Stomach (tissue), 8 donors: ENCODE measurements at regions not wholly inside any gene's neighbourhood (a gene's known extent, or its start where the extent isn't known, plus 50 kb on each side); places are given as distances from the start of the nearest gene placed in this dataset.
"Not testable (repeated sequence)": the region's sequence is repeated elsewhere in the genome, so short reads cannot be mapped to it uniquely, and the experiment has no call there.

Source experiments
- DNase-seq, 2 donors: peaks; one replicate each; pipeline versions ENCODE4 v3.0.0 to v3.0.0-alpha.2; 2013 to 2019
- H3K27ac ChIP-seq, 5 donors: fragments of 200-600 bp in 4 of 5; sonication (generic) in 4 of 5; one replicate each; pipeline ENCODE4 v1.5.1; 2013 to 2019; ENCODE audit warnings: mild to moderate bottlenecking in 1 of 5, moderate library complexity in 1 of 5
- H3K27me3 ChIP-seq, 3 donors: fragments of 200-600 bp; sonication (generic); one replicate each; pipeline ENCODE4 v1.5.1; 2017 to 2019; ENCODE audit warnings: mixed run types in 1 of 3
- H3K36me3 ChIP-seq, 4 donors: fragments of 200-600 bp; sonication (generic); 1 replicate in 3 of 4; 2 replicates in 1 of 4; pipeline ENCODE4 v1.5.1; 2016 to 2019
- H3K4me1 ChIP-seq, 4 donors: fragments of 200-600 bp; sonication (generic); one replicate each; pipeline ENCODE4 v1.5.1; 2016 to 2019
- H3K4me3 ChIP-seq, 4 donors: fragments of 200-600 bp; sonication (generic) in 3 of 4; one replicate each; pipeline ENCODE4 v1.5.1; 2016 to 2019; ENCODE audit warnings: mild to moderate bottlenecking in 1 of 4
- H3K9me3 ChIP-seq, 4 donors: fragments of 200-600 bp; sonication (generic); one replicate each; pipeline ENCODE4 v1.5.1; 2016 to 2019
- CTCF ChIP-seq, 7 experiments: fragments of 450-650 bp in 4 of 7; fragments of 200-600 bp in 3 of 7; sonication (generic) in 3 of 7; IDR thresholded peaks; one replicate each; pipeline ENCODE4 v1.5.1; 2016 to 2019; ENCODE audit warnings: antibody characterized with exemption in 7 of 7, control low read depth in 2 of 7, mild to moderate bottlenecking in 1 of 7
- EP300 ChIP-seq: sonication (generic); formaldehyde crosslinking; IDR thresholded peaks from one replicate; pipeline ENCODE4 v1.6.1; 2017; ENCODE audit warnings: antibody characterized with exemption
- POLR2A ChIP-seq, 4 donors: fragments of 450-650 bp; IDR thresholded peaks; one replicate each; pipeline ENCODE4 v1.6.1; 2016; ENCODE audit warnings: antibody characterized with exemption in 4 of 4, control low read depth in 2 of 4, mild to moderate bottlenecking in 1 of 4, moderate library complexity in 1 of 4
- POLR2AphosphoS5 ChIP-seq, 3 donors: sonication (generic); formaldehyde crosslinking; IDR thresholded peaks; one replicate each; pipeline ENCODE4 v1.6.1; 2016; ENCODE audit warnings: antibody characterized with exemption in 3 of 3
- WGBS, 5 donors: extraction: QIAGEN DNeasy Blood & Tissue Kit in 3 of 5; methylation state at CpG; one replicate each; pipeline versions ENCODE4 v1.1.5 to v1.1.7; 2013 to 2018; 5-methylcytosine and 5-hydroxymethylcytosine counted together
- intact Hi-C: fragments of 100-400 bp; cut with DNase I; formaldehyde crosslinking; loops from one replicate; pipeline ENCODE4 v1.15.1; 2023; ENCODE audit warnings: low total_unique reads
- donor health status: healthy with polysubstance abuse.
- donor health status: Bipolar disorder and iron deficiency.
- donor health status: healthy.

- Histone ChIP-seq H3K9me3 (peaks cover 0 to 14% (median 6%) of the 10 kb centered on the region in 4 donors), H3K4me3 (no peak overlapping the region), H3K36me3 (no peaks in the 10 kb centered on the region), H3K4me1 (no peaks in the 10 kb centered on the region), H3K27me3 (no peaks in the 10 kb centered on the region), H3K27ac (no peak overlapping the region)
- DNase-seq = peak in 1 of 2 donors; percentile 26
- TF ChIP-seq EP300 (no peak), POLR2A (IDR thresholded peaks at IDR 0.05) (no peak), POLR2AphosphoS5 (IDR thresholded peaks at IDR 0.05) (no peak), CTCF (IDR thresholded peaks at IDR 0.05) (no peak)
- intact Hi-C loops = no loop called here
- 69 to 80% (median 76%) methylated on average over 9 of the region's 9 CpGs for WGBS, 5 donors
These were observed 196.2 kb downstream of the SLCO4C1 start for GRCh38 chr5:102099766-102100331.

- H3K4me3 ChIP-seq, H3K4me1 ChIP-seq, H3K27ac ChIP-seq, intact Hi-C loops, DNase-seq, H3K36me3 ChIP-seq, H3K27me3 ChIP-seq: not testable (repeated sequence)
- peaks cover 0 to 14% (median 6%) of the 10 kb centered on the region in 4 donors for H3K9me3 ChIP-seq
- WGBS, 5 donors = 84 to 91% (median 88%) methylated on average over 6 of the region's 6 CpGs
These were observed 197.0 kb downstream of the SLCO4C1 start for GRCh38 chr5:102099083-102099482.

GRCh38 chr5:102098606-102099005 lies 197.5 kb downstream of the SLCO4C1 start:
- WGBS, 5 donors = 43 to 52% (median 47%) methylated on average over 3 of the region's 3 CpGs
- H3K4me1 ChIP-seq, H3K4me3 ChIP-seq, DNase-seq, H3K27me3 ChIP-seq, intact Hi-C loops, H3K36me3 ChIP-seq, H3K27ac ChIP-seq: not testable (repeated sequence)
- H3K9me3 ChIP-seq = peaks cover 0 to 14% (median 6%) of the 10 kb centered on the region in 4 donors

- H3K36me3 ChIP-seq = no peaks in the 10 kb centered on the region
- H3K4me3 ChIP-seq = no peak overlapping the region
- intact Hi-C loops = no loop called here
- no peaks in the 10 kb centered on the region for H3K4me1 ChIP-seq
- DNase-seq = peak in 1 of 2 donors; percentile 77
- TF ChIP-seq POLR2AphosphoS5 (IDR thresholded peaks at IDR 0.05) (no peak), CTCF (IDR thresholded peaks at IDR 0.05) (peak in 2 of 7 experiments; percentile 8 to 35)
- H3K27me3 ChIP-seq = no peaks in the 10 kb centered on the region
- H3K9me3 ChIP-seq = no peaks in the 10 kb centered on the region
- H3K27ac ChIP-seq = no peak overlapping the region
These were observed 205.3 kb downstream of the SLCO4C1 start for GRCh38 chr5:102090770-102091169.

- intact Hi-C loops = no loop called here
- no peak overlapping the region for H3K4me3 ChIP-seq
These were observed 206.2 kb downstream of the SLCO4C1 start for GRCh38 chr5:102089883-102090282.

More at GRCh38 chr5:102089883-102090282, 206.2 kb downstream of the SLCO4C1 start:
- no peak for TF ChIP-seq CTCF (IDR thresholded peaks at IDR 0.05)
- no peak for TF ChIP-seq POLR2A (IDR thresholded peaks at IDR 0.05)
- TF ChIP-seq POLR2AphosphoS5 (IDR thresholded peaks at IDR 0.05) = no peak
- TF ChIP-seq EP300 = no peak
- Histone ChIP-seq H3K27me3 (no peaks in the 10 kb centered on the region), H3K27ac (no peak overlapping the region), H3K4me1 (no peaks in the 10 kb centered on the region), H3K9me3 (no peaks in the 10 kb centered on the region), H3K36me3 (no peaks in the 10 kb centered on the region)
- WGBS, 5 donors = 76 to 87% (median 80%) methylated on average over 2 of the region's 2 CpGs
- no peak for DNase-seq
